ENCODE measurements at regions not wholly inside any gene's neighbourhood (a gene's known extent, or its start where the extent isn't known, plus 50 kb on each side); places are given as distances from the start of the nearest gene placed in this dataset.
"Not testable (repeated sequence)": the region's sequence is repeated elsewhere in the genome, so short reads cannot be mapped to it uniquely, and the experiment has no call there.

DNA sequence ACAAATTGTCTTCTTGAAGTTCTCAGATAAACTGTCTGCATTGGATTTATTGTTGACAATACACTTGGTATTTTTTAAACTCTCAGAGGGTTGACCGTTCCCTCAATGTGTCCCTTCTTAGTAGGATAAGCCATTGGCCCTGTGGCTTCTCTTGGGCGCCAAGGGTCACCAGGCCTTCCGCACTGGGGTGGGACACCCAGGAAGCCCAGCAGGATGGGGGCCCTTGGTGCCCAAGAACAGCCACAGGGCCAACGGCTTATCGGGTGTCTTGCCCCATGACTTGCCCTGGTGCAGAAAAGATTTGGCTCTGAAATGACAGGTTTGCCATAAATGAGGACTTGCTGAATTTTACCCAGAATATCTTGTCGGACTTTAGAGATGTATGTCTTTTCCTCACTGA lies 375.0 kb downstream of the IRX2 start:
- no peak for DNase-seq

DNA sequence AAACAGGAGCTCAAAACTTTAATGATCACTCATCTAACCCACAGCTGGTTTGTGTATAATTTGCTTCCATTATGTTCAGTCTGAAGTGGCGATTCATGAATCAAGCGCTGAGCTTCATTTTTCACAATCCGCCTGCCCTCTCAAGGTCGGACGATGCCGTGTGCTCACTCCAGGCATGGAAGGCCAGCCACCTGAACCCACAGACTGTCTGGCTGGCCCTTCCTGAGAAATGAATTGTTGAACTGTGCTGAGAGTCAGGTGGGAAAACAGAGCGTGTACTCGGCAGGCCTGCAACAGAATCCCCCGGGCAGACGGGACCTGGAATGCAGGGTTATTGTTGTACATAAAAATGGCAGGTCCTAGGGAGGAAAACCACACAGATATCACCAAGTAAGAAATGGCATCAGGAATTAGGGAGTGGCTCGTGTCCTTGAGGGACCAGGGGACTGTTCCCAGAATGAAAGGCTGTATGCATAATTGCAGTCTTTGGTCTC lies 375.7 kb downstream of the IRX2 start:
- no peak for DNase-seq

DNA sequence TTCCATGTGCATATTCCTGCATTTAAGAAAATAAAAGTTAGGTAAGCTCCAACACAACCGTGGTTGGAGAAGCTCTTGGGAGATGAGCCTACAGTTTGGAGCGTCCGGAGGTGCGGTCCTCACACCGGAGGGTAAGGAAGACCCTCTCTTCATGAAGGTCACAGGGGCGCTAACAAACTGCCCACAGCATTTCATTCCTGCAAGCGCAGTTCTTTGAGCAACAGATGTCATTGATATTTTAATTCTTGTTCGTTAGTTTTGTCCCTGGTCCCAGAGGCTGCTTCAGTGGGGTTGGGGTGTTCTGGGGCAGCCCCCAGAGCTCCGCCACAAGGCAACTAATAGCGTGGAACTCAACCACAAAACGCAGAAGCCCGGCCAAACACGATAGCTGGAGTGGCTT lies 376.2 kb downstream of the IRX2 start:
- no peak for DNase-seq

DNA sequence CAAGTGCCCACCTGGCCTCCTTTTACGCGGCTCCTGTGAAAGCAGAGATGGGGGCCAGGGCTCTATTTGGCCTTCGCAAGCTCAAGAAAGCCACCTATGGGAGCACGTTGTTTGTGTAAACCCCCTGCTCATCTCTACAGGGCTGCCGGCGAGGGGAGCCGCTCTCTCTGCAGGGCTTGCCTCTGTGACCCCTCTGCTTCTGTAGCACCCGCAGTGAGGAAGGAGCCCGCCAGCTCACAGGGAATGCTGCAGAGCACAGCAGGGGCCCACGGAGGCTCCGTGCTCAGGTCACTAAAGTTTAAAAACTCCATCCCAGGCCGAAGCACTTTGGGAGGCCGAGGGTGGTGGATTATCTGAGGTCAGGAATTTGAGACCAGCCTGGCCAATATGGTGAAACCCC lies 376.8 kb downstream of the IRX2 start:
- no peak for DNase-seq

DNA sequence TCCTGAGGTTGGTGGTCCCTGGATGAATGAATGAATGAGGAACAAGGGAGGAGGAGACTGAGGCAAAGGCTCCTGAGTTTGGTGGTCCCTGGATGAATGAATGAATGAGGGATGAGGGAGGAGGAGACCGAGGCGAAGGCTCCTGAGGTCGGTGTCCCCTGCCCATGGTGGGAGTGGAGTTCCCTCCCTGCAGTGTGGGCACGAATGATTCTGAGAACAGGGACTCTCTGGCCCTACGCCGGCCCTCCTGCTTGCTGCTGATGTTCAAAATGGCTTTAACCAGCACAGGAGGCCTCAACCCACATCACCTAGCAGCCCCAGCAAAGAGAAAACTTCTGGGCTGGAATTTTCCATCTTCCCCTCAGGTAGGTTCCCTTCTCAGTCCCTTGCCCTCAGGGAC lies 377.8 kb downstream of the IRX2 start:
- no peak for DNase-seq

DNA sequence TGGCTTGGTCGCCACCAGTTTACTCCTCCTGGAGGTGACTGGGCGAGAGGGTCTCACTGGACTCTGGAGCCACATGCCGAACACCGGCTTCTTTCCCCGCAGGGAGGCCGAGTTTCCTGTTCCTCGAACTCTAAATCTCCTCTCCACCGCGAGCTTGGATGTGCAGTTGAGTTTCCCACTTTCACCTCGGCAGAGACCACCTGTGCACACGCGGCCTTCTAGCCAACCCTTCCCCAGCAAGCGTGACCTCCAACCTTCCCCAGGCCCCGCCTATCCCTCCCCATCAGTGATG lies 380.1 kb downstream of the IRX2 start:
- DNase-seq = no peak

DNA sequence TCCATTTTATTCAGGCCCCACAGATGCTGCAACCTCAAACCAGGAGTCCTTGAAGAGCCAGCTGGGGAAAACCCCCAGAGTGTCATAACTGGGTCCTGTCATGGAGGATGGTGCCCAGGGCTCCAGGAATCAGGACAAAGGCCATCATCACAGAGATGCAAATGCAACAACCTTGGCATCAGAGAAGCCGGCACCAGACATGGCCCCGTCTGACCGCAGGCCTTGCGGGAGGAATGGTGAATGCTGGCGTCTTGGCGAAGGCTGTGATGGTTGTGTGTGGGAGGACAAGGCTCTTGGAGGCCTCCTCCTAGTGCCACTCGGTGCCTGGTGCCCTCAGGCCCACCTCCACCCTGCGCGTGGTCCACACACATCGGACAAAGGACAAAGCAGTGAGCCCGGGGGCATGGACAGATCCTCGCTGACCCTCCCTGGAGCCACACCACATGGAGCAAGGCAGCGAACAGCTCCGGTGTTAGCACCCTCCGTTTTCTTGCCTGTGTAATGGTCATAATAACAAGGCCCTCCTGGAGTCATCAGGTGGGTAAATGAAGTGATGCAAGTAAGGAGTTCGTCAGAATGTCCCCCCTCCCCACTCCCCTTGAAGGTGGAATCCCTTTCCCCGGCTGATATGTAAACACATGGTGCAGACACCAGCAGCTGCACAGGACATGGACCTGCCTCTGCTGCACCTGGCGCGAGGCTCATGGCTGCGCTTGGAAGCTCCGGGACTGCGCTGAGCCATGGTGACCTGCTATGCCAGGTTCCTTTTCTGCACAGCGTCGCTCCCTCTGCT lies 380.7 kb downstream of the IRX2 start:
- DNase-seq = no peak

DNA sequence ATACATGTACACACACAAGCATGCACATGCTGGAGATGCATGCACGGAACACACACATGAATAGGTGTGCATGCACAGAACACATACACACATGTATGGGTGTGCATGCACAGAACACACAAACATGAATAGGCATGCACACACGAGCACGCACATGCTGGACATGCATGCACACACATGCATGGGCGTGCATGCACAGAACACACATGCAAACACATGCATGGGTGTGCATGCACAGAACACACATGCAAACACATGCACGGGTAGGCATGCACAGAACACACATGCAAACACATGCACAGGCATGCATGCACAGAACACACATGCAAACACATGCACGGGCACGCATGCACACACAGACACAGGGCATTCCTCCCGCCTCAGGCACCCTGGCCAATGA lies 382.3 kb downstream of the IRX2 start:
- DNase-seq = no peak

DNA sequence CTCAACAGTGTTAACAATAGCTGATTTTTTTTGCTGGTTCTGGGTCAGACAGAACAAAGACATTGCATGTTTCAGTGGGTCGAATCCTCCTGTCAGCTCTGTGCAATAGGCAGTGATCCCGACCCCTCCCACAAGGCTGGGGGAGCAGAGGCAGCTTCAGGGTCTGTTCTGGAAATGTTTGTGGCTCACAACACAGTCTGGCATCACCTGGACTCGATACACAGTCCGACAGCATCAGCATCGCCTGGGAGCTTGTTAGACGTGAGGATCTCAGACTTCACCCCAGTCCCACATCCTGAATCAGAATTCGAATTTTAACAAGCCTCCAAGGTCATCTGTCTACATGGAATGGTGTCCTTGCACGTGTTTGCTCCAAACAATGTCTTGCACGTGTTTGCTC lies 384.7 kb downstream of the IRX2 start:
- DNase-seq = no peak

DNA sequence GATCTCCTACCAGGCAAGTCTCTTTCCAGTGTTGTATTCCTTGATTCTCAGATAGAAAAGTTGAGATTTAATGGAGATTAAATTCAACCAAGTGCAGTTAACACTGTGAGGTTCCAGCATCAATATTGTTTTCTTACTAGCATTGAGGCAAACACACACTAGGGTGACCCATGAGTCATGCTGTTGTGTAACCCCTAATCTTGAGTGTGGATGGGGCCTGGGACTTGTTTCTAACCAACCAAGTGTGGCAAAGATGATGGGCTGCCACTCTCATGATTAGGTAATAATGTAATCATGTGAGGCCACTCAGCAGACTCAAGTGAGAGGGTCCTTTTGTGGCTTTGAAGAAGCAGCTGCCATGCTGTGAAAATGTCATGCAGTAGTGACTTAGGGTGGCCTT lies 394.2 kb downstream of the IRX2 start:
- no peak for DNase-seq

DNA sequence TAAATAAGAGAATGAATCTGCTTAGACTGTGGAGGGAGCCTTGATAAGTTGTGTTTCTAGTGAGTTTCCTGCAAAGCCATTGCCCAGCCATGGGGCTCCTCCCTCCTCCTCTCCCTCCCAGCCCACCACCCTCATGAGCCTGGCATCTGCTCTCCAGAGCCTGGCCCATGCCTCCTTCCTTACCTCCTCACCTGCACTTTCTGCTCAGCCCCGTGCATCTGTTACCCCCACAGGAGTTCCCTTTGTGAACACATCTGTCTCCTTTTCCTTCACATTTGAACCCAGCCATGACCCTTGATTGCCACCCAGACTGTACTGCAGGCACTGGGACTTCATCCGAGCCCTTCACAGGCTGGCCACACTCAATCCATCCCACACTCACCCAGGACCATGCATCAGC lies 395.6 kb downstream of the IRX2 start:
- DNase-seq = no peak

DNA sequence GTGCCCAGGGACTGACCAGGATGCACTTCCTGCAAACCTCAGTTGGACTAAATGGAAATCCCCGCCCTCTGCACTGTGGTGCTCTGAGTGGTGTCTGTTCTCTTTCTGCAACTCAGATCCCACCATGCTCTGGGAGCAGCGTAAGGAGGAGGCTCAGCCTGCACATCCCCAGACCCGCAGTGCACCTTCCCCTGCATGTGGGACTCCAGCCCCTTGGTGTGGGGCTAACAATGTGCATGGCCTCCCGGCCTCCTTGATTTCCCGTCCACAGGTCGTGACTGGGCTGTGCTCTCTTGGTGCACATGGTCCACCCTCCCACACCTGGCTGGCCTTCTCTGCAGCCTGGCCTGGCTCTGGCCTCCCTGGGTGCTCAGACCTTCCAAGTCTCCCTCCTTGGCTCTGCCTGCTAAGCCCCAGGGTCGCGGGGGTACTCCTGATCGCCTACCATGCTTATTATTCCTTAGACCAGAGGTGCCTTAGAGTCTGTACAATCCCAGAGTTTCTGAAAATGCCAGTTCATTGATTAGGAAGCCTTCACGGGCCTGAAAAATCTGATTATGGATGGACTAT lies 397.5 kb downstream of the IRX2 start:
- DNase-seq = no peak

DNA sequence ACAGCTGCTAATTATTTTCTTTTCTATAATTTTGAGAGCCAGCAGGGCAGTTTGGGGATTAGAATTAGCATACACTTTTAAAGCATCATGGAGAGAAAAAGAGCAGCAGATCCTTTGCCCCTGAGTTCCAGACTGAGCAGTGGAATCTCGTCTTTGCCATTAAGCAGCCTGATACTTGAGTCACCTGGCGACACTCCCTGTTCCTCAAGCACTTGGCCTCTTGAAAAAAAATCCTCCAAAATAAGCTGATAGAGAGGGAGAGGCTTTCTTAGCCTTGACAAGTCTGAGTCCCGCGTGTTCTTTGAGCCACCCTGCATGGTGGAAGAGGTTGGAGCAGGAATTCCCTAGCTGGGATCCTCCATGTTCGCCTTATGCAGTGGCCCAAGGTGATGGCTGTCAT lies 398.3 kb downstream of the IRX2 start:
- DNase-seq = no peak

DNA sequence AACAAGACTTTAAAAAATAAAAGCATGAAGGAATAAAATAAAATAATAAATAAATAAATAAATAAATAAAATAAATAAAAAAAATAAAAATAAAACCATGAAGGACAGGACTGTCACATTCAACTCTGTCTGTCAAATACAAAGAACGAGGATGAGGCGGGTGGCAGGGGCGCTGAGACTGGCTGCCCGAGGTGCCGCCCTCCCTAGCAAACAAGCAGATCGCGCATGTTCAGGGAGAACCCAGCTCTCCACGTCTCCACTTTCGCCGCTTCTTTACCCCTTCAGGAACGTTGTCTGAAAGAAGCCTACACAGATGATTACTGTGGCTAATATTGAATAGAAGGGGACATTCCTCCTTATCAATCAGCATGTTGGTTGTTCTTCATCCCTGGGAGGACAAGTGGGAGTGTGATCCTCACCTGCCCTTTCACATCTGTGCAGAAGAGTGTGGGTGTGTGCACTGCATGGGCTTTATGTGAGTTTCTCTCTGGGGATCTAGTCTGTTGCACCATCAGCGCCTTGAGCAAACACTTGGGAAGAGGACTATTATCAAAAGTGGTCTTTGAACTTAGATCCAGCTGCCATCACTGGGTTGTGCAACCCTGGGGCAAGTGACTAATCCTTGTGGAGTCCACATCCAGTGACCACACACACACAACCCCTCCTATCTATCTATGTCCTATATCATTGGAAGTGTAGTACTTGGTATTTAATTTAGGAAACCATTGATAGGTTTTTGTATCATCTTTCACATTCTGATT lies 399.2 kb downstream of the IRX2 start:
- no peak for DNase-seq

DNA sequence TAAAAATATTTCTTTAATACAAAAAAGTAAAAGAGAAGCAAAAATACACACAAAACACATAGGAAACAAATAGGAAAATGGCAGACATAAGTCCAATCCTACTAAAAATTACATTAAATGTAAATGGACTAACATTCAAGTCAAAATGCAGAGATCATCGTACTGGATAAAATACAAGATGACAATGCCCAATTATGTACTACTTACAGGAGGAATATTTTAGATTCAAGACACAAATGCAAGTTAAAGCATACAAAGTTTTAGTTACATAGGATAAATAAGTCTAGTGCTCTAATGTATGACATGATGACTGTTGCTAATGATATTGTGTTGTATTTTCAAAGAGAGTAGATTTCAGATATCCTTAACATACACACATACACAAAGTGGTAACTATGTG lies 401.7 kb downstream of the IRX2 start:
- DNase-seq = not testable (repeated sequence)

DNA sequence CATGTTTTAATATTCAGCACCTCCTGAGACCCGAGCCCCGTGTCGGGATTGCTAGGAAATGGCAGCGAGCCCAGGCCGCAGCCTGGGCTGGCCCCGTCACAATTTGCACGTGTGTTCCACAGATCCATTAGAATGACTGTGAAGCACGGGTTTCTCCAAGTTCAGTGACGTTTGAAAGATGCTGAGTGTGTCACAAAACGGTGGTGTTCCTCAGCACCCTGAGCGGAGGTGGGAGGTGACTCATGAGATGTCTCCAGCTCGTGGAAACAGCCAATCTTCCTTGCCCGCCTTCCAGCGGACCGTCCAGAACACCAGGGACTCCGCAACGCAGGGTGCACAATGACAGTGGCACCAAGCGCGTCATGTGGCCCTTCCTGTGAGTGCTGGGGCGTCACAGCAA lies 412.8 kb downstream of the IRX2 start:
- no peak for DNase-seq

DNA sequence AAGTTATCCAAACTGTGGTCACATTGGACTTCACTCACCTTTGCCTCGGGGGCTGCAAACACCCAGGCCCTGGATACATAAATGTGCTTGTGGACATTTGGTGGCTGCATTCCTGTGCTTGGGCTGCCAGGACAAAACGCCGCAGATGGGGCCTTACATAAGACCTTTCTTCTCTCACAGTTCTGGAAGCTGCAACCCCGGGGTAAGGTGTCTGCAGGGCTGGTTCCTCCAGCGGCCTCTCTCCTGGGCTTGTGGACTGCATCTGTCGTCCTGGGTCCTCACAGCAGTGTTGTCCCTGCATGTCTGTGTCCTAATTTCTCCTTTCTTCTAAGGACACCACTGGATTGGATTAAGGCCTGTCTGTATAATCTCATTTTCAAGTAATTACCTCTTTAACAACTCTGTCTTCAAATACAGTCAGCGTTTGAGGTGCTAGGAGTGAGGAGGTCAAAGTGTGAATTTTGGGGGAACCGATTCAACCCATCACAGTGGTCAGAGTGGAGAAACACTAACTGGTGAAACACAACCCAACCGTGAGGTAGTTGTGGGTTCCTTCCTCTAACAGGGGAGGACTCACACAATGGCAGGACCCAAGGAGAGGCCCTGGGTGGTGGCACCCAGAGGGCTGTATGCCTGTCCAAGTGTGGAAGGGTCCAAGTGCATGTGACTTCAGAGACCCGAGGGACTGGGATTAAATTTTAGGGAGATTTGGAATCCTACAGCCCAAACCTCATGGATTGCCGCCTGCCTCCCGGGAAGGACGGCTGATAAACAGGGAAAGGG lies 415.6 kb downstream of the IRX2 start:
- no peak for DNase-seq

DNA sequence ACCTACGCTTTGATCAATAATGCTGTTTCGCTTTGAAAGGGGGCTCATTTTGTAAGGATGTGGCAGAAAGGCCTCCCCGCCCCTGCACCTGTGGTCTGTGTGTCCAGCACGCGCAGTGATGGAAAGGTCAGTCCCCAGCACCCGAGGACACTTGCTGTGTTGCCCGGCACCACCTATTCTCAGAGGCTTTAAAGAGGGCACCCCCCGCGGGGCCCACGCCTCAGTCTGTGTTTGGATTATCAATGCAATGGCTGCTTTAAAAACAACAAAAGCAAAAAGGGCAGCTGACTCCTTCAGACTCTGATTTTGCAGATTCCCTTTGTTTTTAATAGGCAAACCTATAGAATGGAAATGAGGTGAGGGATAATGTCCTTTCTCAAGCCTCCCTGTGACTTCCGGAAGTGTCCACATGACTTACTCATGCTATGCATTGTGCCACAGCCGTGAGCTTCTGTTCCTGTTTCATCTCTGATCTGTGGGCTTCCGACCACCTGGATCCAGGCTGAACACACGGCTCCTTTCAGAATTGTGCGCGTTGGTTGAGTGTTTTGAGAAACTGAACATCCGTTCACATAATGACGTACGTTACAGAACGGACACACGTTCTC lies 416.2 kb downstream of the IRX2 start:
- no peak for DNase-seq

DNA sequence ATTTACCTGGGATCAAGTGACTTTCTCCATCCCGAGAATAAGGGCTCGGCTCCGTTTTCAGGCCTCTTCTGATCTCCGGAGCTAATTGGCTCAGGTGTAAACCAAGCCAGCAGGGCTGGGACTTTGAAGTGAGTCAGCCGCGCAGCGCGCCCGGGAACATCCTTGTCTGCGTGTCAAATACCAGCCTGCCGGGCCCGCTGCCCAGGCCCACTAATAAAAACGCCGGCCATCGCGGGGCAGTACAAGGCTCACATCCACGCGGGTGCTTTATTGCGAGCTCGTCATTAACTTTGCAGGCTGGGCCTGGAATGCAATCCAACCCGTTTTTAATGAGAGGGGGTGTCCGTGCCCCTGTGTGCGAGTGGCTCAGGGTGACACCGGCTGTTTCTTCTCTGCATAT lies 416.8 kb downstream of the IRX2 start:
- DNase-seq = no peak

DNA sequence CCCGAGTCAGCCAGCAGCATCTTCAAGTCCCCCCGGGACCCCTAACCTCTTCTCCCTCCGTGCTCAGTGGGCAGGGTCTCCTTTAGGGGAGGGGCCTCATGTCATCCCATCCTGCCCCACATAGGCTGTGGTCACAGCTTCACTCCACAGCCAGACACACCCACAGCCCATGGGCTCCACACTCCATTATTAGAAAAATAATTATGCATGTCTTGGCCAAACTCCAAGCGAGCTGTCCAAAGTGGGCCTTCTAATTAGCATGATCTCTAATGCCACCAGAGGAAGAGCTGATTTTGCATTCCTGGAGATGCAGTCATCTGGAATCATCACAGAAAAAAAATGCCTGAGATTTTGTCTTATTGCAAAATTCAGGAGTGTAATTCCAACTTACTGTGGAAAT lies 418.2 kb downstream of the IRX2 start:
- DNase-seq = no peak

DNA sequence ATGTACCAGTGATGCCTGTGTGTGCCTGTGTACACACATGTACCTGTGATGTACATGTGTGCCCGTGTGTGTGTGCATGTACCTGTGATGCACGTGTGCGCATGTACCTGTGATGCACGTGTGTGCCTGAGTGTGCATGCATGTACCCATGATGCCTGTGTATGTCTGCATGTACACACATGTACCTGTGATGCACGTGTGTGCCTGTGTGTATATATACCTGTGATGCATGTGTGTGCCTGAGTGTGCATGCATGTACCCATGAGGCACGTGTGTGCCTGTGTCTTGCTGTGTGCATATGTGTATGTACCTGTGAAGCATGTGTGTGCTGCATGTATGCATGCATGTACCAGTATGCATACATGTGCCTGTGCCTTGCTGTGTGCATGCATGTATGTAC lies 419.0 kb downstream of the IRX2 start:
- DNase-seq = no peak

DNA sequence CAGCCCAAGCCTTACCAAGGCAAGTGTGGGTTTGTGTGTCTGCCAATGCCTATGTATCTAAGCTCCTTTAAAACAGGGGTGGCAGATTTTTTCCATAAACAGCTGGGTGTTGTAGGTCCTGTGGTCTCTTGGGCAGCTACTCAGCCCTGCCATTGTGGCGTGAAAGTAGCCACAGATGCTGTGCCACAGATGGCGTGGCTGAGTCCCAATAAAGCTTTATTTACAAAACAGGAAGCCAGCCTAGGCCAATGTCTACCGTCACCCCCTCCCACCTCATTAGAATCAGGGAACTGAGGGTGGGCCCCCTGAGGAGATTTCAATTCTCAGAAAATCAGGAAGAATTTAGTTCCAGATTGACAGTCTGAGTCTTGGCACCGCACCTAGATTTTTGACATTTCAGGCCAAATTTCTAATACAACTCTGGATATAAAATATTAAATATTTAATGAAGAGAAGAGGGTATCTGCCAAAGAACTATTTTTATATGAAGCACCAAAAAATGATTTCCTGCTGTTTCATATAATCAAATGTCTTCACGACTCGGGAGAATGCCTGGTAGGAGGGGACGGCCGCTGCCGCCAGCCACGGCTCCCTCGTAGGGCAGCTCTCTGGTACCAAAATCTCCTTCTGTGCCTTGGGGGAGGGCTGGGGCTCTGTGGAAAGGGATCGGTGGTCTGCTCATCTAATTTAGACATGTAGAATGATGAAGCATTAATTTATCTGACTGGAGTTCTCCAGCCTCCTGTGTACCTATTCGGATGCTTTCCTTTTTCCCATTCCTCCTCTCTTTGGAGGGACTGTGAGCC lies 420.9 kb downstream of the IRX2 start:
- DNase-seq = no peak

Data from activated T-cell treated with anti-CD3 and anti-CD28 coated beads for 4 hours (primary cell).